HG02870 (cell line): ENCODE measurements at regions not wholly inside any gene's neighbourhood (a gene's known extent, or its start where the extent isn't known, plus 50 kb on each side); places are given as distances from the start of the nearest gene placed in this dataset.
"Not testable (repeated sequence)": the region's sequence is repeated elsewhere in the genome, so short reads cannot be mapped to it uniquely, and the experiment has no call there.

Experiments used
- ATAC-seq: cut with Tn5 transposase; IDR thresholded peaks from one replicate; pipeline ENCODE4 v1.9.1; 2021; ENCODE audit warnings: mild to moderate bottlenecking, moderate library complexity; ENCODE audit not compliant: unreplicated experiment

GRCh38 chr13:69649063-69649392 is 458.6 kb upstream of the ATXN8OS start:
- ATAC-seq = no peak

GRCh38 chr13:69648340-69649062 is 459.1 kb upstream of the ATXN8OS start:
- no peak for ATAC-seq

- no peak for ATAC-seq
Measured at GRCh38 chr13:69644447-69644846, 463.2 kb upstream of the ATXN8OS start.

GRCh38 chr13:69641773-69642172 is 465.9 kb upstream of the ATXN8OS start:
- ATAC-seq = no peak

- ATAC-seq = no peak
Measured at GRCh38 chr13:69633044-69633443, 474.6 kb upstream of the ATXN8OS start.

- ATAC-seq = no peak
Measured at GRCh38 chr13:69623973-69624372, 483.7 kb upstream of the ATXN8OS start.

GRCh38 chr13:69619651-69620050 is 488.0 kb upstream of the ATXN8OS start:
- ATAC-seq = no peak

GRCh38 chr13:69618838-69619237 is 488.8 kb upstream of the ATXN8OS start:
- no peak for ATAC-seq

- no peak for ATAC-seq
Measured at GRCh38 chr13:69618393-69618792, 489.2 kb upstream of the ATXN8OS start.

GRCh38 chr13:69617587-69617986 is 490.0 kb upstream of the ATXN8OS start:
- ATAC-seq = no peak

- no peak for ATAC-seq
Measured at GRCh38 chr13:69616396-69616795, 491.2 kb upstream of the ATXN8OS start.

GRCh38 chr13:69615055-69615454 is 492.6 kb upstream of the ATXN8OS start:
- ATAC-seq = not testable (repeated sequence)

GRCh38 chr13:69604698-69605097 is 502.9 kb upstream of the ATXN8OS start:
- ATAC-seq = no peak

- ATAC-seq = no peak
Measured at GRCh38 chr13:69603144-69603853, 504.3 kb upstream of the ATXN8OS start.

- ATAC-seq = no peak
Measured at GRCh38 chr13:69601661-69602060, 506.0 kb upstream of the ATXN8OS start.

- ATAC-seq = no peak
Measured at GRCh38 chr13:69600811-69601210, 506.8 kb upstream of the ATXN8OS start.

- ATAC-seq = no peak
Measured at GRCh38 chr13:69597088-69597487, 510.5 kb upstream of the ATXN8OS start.

GRCh38 chr13:69595181-69595580 is 512.4 kb upstream of the ATXN8OS start:
- no peak for ATAC-seq

- no peak for ATAC-seq
Measured at GRCh38 chr13:69591437-69591836, 516.2 kb upstream of the ATXN8OS start.

GRCh38 chr13:69589531-69590235 is 517.9 kb upstream of the ATXN8OS start:
- ATAC-seq = no peak

GRCh38 chr13:69585656-69586055 is 522.0 kb upstream of the ATXN8OS start:
- no peak for ATAC-seq

- ATAC-seq = no peak
Measured at GRCh38 chr13:69580255-69580654, 527.4 kb upstream of the ATXN8OS start.
